Esophagus muscularis mucosa (tissue), 3 donors: ENCODE measurements at regions not wholly inside any gene's neighbourhood (a gene's known extent, or its start where the extent isn't known, plus 50 kb on each side); places are given as distances from the start of the nearest gene placed in this dataset.

Experiments used
- CTCF ChIP-seq, 3 experiments: fragments of 200-600 bp in 2 of 3; fragments of 450-650 bp in 1 of 3; sonication (generic) in 2 of 3; IDR thresholded peaks; one replicate each; pipeline ENCODE4 v1.5.1; 2017 to 2019; ENCODE audit warnings: antibody characterized with exemption in 3 of 3, mild to moderate bottlenecking in 2 of 3, moderate library complexity in 1 of 3
- EP300 ChIP-seq: sonication (generic); formaldehyde crosslinking; IDR thresholded peaks from one replicate; pipeline ENCODE4 v1.6.1; 2017; ENCODE audit warnings: antibody characterized with exemption

GRCh38 chr1:228830954-228831481 is 95.7 kb downstream of the RHOU start:
- TF ChIP-seq EP300 (no peak), CTCF (IDR thresholded peaks at IDR 0.05) (no peak)
